ENCODE measurements at regions not wholly inside any gene's neighbourhood (a gene's known extent, or its start where the extent isn't known, plus 50 kb on each side); places are given as distances from the start of the nearest gene placed in this dataset.

- FAIRE-seq = no peak
- no peak for DNase-seq (ENCODE audit: insufficient read length, low spot score)
- no peak for TF ChIP-seq CTCF (IDR thresholded peaks at IDR 0.05; ENCODE audit: insufficient read depth, missing control alignments)
These were observed 273.5 kb upstream of the EDA2R start for GRCh38 chrX:66912417-66912816.

- no peak for DNase-seq (ENCODE audit: insufficient read length, low spot score)
- TF ChIP-seq CTCF (IDR thresholded peaks at IDR 0.05; ENCODE audit: insufficient read depth, missing control alignments) = no peak
- FAIRE-seq = no peak
These were observed 263.2 kb upstream of the EDA2R start for GRCh38 chrX:66902081-66902480.

GRCh38 chrX:66900886-66901285, 262.0 kb upstream of the EDA2R start:
- no peak for DNase-seq (ENCODE audit: insufficient read length, low spot score)
- FAIRE-seq = no peak
- no peak for TF ChIP-seq CTCF (IDR thresholded peaks at IDR 0.05; ENCODE audit: insufficient read depth, missing control alignments)

GRCh38 chrX:66892004-66892403, 253.1 kb upstream of the EDA2R start:
- no peak for FAIRE-seq
- no peak for TF ChIP-seq CTCF (IDR thresholded peaks at IDR 0.05; ENCODE audit: insufficient read depth, missing control alignments)
- no peak for DNase-seq (ENCODE audit: insufficient read length, low spot score)

GRCh38 chrX:66889418-66889817, 250.5 kb upstream of the EDA2R start:
- FAIRE-seq = no peak
- no peak for TF ChIP-seq CTCF (IDR thresholded peaks at IDR 0.05; ENCODE audit: insufficient read depth, missing control alignments)
- no peak for DNase-seq (ENCODE audit: insufficient read length, low spot score)

GRCh38 chrX:66882101-66882500, 243.2 kb upstream of the EDA2R start:
- FAIRE-seq = no peak
- no peak for DNase-seq (ENCODE audit: insufficient read length, low spot score)
- no peak for TF ChIP-seq CTCF (IDR thresholded peaks at IDR 0.05; ENCODE audit: insufficient read depth, missing control alignments)

- no peak for TF ChIP-seq CTCF (IDR thresholded peaks at IDR 0.05; ENCODE audit: insufficient read depth, missing control alignments)
- DNase-seq (ENCODE audit: insufficient read length, low spot score) = no peak
- no peak for FAIRE-seq
These were observed 237.9 kb upstream of the EDA2R start for GRCh38 chrX:66876776-66877175.

Measured in D721Med (cell line).